Epithelial cell of proximal tubule (primary cell): ENCODE measurements at regions not wholly inside any gene's neighbourhood (a gene's known extent, or its start where the extent isn't known, plus 50 kb on each side); places are given as distances from the start of the nearest gene placed in this dataset.

Experiments
- DNase-seq: peaks from one replicate; pipeline ENCODE4 v3.0.0-alpha.2; 2011; ENCODE audit warnings: low read depth
- H3K4me3 ChIP-seq: 2 replicates; pipeline ENCODE4 v1.5.1; 2011; ENCODE audit warnings: low read depth, mild to moderate bottlenecking, low read length
- TF ChIP-seq, protein P1 (sequence below): conservative IDR thresholded peaks from 2 replicates; pipeline ENCODE4 v1.5.1; 2012; ENCODE audit warnings: low read depth, mild to moderate bottlenecking, low read length

DNA sequence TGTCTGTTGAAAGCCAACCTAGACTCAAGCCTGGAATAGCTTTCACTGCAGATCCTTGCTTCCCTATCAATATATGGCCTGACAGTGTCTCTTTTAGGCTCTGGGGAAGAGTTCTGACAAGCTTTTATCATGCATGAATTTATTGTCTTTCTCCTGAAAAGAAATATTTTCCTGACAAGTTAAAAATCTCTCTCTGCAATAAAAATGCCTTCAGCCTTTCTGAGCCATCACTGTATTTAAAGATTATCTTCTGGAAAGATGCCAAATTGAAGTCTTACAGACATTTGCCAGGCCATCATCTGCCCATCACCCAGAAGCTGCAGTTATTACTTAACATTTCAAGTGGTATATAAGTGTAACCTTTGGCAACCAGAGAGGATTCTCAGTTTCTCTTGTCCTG, 88.1 kb upstream of the HTR1A start:
- no peak overlapping the region for H3K4me3 ChIP-seq
- DNase-seq = no peak
- TF ChIP-seq, protein P1, sequence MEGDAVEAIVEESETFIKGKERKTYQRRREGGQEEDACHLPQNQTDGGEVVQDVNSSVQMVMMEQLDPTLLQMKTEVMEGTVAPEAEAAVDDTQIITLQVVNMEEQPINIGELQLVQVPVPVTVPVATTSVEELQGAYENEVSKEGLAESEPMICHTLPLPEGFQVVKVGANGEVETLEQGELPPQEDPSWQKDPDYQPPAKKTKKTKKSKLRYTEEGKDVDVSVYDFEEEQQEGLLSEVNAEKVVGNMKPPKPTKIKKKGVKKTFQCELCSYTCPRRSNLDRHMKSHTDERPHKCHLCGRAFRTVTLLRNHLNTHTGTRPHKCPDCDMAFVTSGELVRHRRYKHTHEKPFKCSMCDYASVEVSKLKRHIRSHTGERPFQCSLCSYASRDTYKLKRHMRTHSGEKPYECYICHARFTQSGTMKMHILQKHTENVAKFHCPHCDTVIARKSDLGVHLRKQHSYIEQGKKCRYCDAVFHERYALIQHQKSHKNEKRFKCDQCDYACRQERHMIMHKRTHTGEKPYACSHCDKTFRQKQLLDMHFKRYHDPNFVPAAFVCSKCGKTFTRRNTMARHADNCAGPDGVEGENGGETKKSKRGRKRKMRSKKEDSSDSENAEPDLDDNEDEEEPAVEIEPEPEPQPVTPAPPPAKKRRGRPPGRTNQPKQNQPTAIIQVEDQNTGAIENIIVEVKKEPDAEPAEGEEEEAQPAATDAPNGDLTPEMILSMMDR = no peak

DNA sequence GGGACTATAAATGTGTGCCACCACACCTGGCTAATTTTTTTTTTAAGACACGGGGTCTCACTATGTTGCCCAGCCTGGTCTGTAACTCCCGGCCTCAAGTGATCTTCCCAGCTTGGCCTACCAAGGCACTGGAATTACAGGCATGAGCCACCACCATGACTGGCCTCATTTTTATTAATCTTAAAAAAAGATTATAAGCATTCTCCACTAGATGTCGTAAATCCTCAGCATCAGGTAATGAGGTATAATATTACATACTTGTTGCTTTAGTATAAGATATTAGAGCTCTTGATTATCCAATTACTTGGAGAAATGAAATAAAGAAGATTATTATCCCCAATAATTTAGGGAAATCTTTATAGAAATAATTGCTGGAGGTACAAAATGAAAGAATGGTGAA, 78.2 kb upstream of the HTR1A start:
- no peak for DNase-seq
- TF ChIP-seq, protein P1 = no peak

DNA sequence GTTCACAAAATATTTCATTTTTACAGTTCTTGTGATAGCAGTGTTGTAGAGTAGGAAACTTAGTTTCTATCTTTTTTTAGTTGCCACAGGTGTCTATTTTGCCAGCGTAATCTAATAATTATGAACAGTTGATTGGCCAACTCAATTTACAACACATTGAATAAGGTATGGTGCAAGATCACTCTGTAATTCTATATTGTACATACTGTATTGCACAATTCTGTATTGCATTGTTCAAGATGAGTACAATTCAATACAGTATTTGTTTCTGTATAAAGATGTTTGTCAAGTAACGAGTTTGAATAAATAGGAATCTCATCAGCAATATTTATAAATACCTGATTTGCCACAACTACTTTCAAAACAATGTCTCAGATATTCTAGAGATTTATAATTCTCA, 64.2 kb upstream of the HTR1A start:
- TF ChIP-seq, protein P1 = no peak
- no peak for DNase-seq
- H3K4me3 ChIP-seq = no peak overlapping the region

More for the DNA sequence above, 78.2 kb upstream of the HTR1A start:
- H3K4me3 ChIP-seq = no peak overlapping the region

DNA sequence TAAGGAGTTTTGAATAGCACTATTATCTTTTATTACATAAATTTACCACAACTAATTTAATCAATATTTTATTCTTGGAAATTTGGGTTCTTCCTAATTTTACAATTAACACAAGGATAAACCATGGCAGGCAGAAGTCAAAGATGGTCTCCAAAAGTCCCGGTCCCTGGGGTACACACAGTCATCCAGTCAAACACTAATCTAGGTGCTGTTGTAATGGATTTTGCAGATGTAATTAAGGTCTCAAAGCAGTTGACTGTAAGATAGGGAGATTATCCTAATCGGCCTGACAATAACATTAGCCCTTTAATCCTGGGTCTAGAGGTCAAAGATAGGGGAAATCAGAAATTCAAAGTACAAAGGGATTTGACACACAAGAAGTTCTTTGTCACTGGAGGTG, 57.5 kb upstream of the HTR1A start:
- no peak for DNase-seq
- H3K4me3 ChIP-seq = no peak overlapping the region
- TF ChIP-seq, protein P1 = no peak

DNA sequence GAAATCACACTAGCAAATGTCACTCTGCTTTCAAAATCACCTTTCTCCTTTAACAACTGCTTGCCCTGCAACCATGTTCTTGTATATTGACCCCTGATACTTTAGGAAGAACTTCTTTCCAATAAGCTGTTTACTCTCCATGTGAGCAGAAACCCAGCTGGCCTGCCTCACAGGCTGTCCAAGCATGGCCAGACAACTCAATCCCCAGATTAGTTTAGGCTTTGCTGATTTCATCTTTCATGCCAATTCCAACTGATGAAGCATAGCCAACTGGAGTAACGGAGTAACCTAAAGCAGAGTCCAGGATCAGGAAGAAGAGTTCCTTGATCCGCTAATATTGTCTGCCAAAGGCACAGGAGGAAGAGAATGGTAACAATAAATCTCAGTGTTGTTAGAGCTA, 56.7 kb upstream of the HTR1A start:
- no peak overlapping the region for H3K4me3 ChIP-seq
- TF ChIP-seq, protein P1 = no peak
- DNase-seq = no peak

DNA sequence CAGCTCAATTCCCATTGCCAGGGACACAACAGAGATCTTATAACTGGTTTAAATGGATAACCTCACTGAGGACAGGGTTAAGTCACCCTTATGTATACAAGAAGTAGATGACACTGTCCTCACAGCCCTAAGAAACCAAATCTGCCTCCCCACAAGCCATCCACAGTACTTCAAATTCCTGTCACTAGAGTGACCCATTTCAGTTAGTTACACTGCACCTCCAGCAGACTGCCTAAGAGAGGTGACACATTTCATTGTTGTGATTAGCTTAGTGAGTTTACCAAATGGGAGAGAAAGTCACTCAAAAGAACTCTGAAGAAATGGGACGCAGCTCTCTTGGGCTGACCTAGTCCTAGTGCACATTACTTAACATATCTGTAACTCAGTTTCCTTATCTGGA, 53.6 kb upstream of the HTR1A start:
- TF ChIP-seq, protein P1 = no peak
- no peak overlapping the region for H3K4me3 ChIP-seq
- DNase-seq = no peak
